Caco-2 (cell line): ENCODE measurements at regions not wholly inside any gene's neighbourhood (a gene's known extent, or its start where the extent isn't known, plus 50 kb on each side); places are given as distances from the start of the nearest gene placed in this dataset.

Experiments
- BruUV-seq: library from RNA; stranded (reverse); fragments of 400-500 nt; replicated peaks from 2 replicates; lab custom pipeline; 2021; lab: Mats Ljungman, UMichigan
- CTCF ChIA-PET: fragments of 300-600 bp; sonication (Branson Sonifier 250); formaldehyde crosslinking; loops from one replicate; lab custom pipeline; 2022; ENCODE audit warnings: antibody characterized with exemption; lab: Charles Lee
- POLR2A ChIA-PET: fragments of 300-600 bp; sonication (Branson Sonifier 250); formaldehyde crosslinking; loops from one replicate; lab custom pipeline; 2022; ENCODE audit warnings: antibody characterized with exemption; lab: Charles Lee
- DNase-seq, 2 experiments: peaks; one replicate each; pipeline versions ENCODE4 v3.0.0 to v3.0.0-alpha.2; 2020 to 2022
- H3K27me3 ChIP-seq: replicated peaks from 2 replicates; pipeline ENCODE4 v1.6.0; 2011; ENCODE audit warnings: low read length; ENCODE audit not compliant: control insufficient read depth, insufficient read depth
- H3K36me3 ChIP-seq: 2 replicates; pipeline ENCODE4 v1.5.1; 2011; ENCODE audit warnings: low read length; ENCODE audit not compliant: control insufficient read depth, insufficient read depth
- H3K4me1 ChIP-seq: fragments of 250-450 bp; sonication (Bioruptor Pico); 2 replicates; pipeline ENCODE4 v1.5.1; 2020; ENCODE audit warnings: mild to moderate bottlenecking
- H3K4me3 ChIP-seq: 2 replicates; pipeline ENCODE4 v1.5.1; 2011; ENCODE audit warnings: low read depth, mild to moderate bottlenecking, control low read depth, low read length
- H3K9me3 ChIP-seq: fragments of 250-450 bp; sonication (Bioruptor Pico); 2 replicates; pipeline ENCODE4 v1.5.1; 2020; ENCODE audit warnings: mild to moderate bottlenecking, moderate library complexity
- H3K27ac Mint-ChIP-seq: one replicate; pipeline ENCODE4 v1.8.0; 2022; ENCODE audit warnings: mixed read lengths; ENCODE audit not compliant: unreplicated experiment
- H3K27me3 Mint-ChIP-seq: one replicate; pipeline ENCODE4 v1.8.0; 2022; ENCODE audit warnings: mixed read lengths; ENCODE audit not compliant: insufficient read depth, unreplicated experiment
- H3K36me3 Mint-ChIP-seq: one replicate; pipeline ENCODE4 v1.8.0; 2022; ENCODE audit warnings: mild to moderate bottlenecking, mixed read lengths; ENCODE audit not compliant: insufficient read depth, unreplicated experiment
- H3K4me1 Mint-ChIP-seq: one replicate; pipeline ENCODE4 v1.8.0; 2022; ENCODE audit warnings: low read depth, mixed read lengths; ENCODE audit not compliant: unreplicated experiment
- H3K4me3 Mint-ChIP-seq: one replicate; pipeline ENCODE4 v1.8.0; 2022; ENCODE audit warnings: mild to moderate bottlenecking, moderate library complexity, mixed read lengths; ENCODE audit not compliant: unreplicated experiment
- H3K9me3 Mint-ChIP-seq: one replicate; pipeline ENCODE4 v1.8.0; 2022; ENCODE audit warnings: mixed read lengths; ENCODE audit not compliant: unreplicated experiment
- CTCF ChIP-seq, 2 experiments: fragments of 200-600 bp in 1 of 2; IDR thresholded peaks; 1 replicate in 1 of 2; 2 replicates in 1 of 2; pipeline versions ENCODE4 v1.5.1 to v1.8.0; 2011 to 2022; ENCODE audit warnings: antibody characterized with exemption in 1 of 2, control low read depth in 1 of 2, inconsistent platforms in 1 of 2, low read depth in 1 of 2, low read length in 1 of 2, mild to moderate bottlenecking in 1 of 2, moderate library complexity in 1 of 2; ENCODE audit not compliant: insufficient read depth in 1 of 2, severe bottlenecking in 1 of 2, unreplicated experiment in 1 of 2
- intact Hi-C: fragments of 100-400 bp; cut with micrococcal nuclease; formaldehyde crosslinking; loops from one replicate; pipeline ENCODE4 v1.10.0; 2022; ENCODE audit not compliant: unreplicated experiment

- Mint-ChIP-seq H3K4me3 (no peak overlapping the region), H3K27ac (no peak overlapping the region), H3K9me3 (no peaks in the 10 kb centered on the region), H3K27me3 (peaks cover 27% of the 10 kb centered on the region), H3K36me3 (no peaks in the 10 kb centered on the region), H3K4me1 (no peaks in the 10 kb centered on the region)
- Histone ChIP-seq H3K27me3 (no peaks in the 10 kb centered on the region), H3K4me1 (no peaks in the 10 kb centered on the region), H3K9me3 (no peaks in the 10 kb centered on the region), H3K36me3 (no peaks in the 10 kb centered on the region), H3K4me3 (no peak overlapping the region)
- BruUV-seq = no TSS peak
- POLR2A ChIA-PET = no interaction called here
- TF ChIP-seq CTCF (IDR thresholded peaks at IDR 0.05; ENCODE audit: insufficient read depth in 1 of 2, low read depth in 1 of 2, low read length in 1 of 2, severe bottlenecking in 1 of 2, unreplicated experiment in 1 of 2) = no peak
- intact Hi-C loops = no loop called here
- no peak for DNase-seq
- CTCF ChIA-PET = no interaction called here
Measured at GRCh38 chr1:38436006-38436405, 389.4 kb upstream of the POU3F1 start.

- Histone ChIP-seq H3K36me3 (no peaks in the 10 kb centered on the region), H3K27me3 (no peaks in the 10 kb centered on the region), H3K9me3 (no peaks in the 10 kb centered on the region), H3K4me1 (no peaks in the 10 kb centered on the region), H3K4me3 (no peak overlapping the region)
- H3K27ac Mint-ChIP-seq = no peak overlapping the region
- no peaks in the 10 kb centered on the region for H3K9me3 Mint-ChIP-seq
- ChIA-PET POLR2A (no interaction called here), CTCF (no interaction called here)
- H3K4me1 Mint-ChIP-seq = no peaks in the 10 kb centered on the region
- no peak overlapping the region for H3K4me3 Mint-ChIP-seq
- peaks cover 17% of the 10 kb centered on the region for H3K27me3 Mint-ChIP-seq
- no TSS peak for BruUV-seq
- TF ChIP-seq CTCF (IDR thresholded peaks at IDR 0.05; ENCODE audit: insufficient read depth in 1 of 2, low read depth in 1 of 2, low read length in 1 of 2, severe bottlenecking in 1 of 2, unreplicated experiment in 1 of 2) = no peak
- DNase-seq = no peak
- H3K36me3 Mint-ChIP-seq = no peaks in the 10 kb centered on the region
- intact Hi-C loops = no loop called here
Measured at GRCh38 chr1:38433084-38433722, 386.6 kb upstream of the POU3F1 start.

GRCh38 chr1:38431535-38432376 lies 385.2 kb upstream of the POU3F1 start:
- no peaks in the 10 kb centered on the region for H3K27me3 ChIP-seq
- no peaks in the 10 kb centered on the region for H3K4me1 Mint-ChIP-seq
- no peaks in the 10 kb centered on the region for H3K36me3 Mint-ChIP-seq
- BruUV-seq = no TSS peak
- CTCF ChIA-PET = no interaction called here
- H3K4me1 ChIP-seq = no peaks in the 10 kb centered on the region
- POLR2A ChIA-PET = no interaction called here
- H3K9me3 Mint-ChIP-seq = no peaks in the 10 kb centered on the region
- no peak for DNase-seq
- no peak overlapping the region for H3K4me3 ChIP-seq
- H3K9me3 ChIP-seq = no peaks in the 10 kb centered on the region
- no peak overlapping the region for H3K4me3 Mint-ChIP-seq
- H3K36me3 ChIP-seq = no peaks in the 10 kb centered on the region
- TF ChIP-seq CTCF (IDR thresholded peaks at IDR 0.05; ENCODE audit: insufficient read depth in 1 of 2, low read depth in 1 of 2, low read length in 1 of 2, severe bottlenecking in 1 of 2, unreplicated experiment in 1 of 2) = no peak
- H3K27ac Mint-ChIP-seq = no peak overlapping the region
- intact Hi-C loops = no loop called here
- peaks cover 16% of the 10 kb centered on the region for H3K27me3 Mint-ChIP-seq
